ENCODE measurements at regions not wholly inside any gene's neighbourhood (a gene's known extent, or its start where the extent isn't known, plus 50 kb on each side); places are given as distances from the start of the nearest gene placed in this dataset.

GRCh38 chr5:82396396-82396795 is 118.2 kb upstream of the RPS23 start:
- DNase-seq (ENCODE audit: low spot score): no peak

DNA sequence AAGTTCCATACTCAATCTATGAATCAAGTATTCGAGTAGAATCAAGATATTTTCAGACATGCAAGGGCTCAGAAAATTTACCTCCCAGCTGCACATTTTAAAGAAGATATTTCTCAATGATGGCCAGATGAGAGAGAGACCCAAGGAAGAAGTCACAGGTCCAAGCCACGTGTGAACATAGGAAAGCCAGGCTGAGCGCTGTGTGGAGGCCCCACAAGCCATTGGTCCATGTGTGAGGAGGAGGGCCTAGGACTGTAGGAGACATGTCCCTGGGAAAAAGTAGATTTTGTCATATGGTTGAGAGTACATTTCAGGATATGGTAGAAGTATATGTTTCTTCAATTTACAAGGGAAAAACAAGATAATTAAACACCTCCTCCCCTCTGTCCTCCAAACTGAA is 115.8 kb upstream of the RPS23 start:
- DNase-seq (ENCODE audit: low spot score): no peak

DNA sequence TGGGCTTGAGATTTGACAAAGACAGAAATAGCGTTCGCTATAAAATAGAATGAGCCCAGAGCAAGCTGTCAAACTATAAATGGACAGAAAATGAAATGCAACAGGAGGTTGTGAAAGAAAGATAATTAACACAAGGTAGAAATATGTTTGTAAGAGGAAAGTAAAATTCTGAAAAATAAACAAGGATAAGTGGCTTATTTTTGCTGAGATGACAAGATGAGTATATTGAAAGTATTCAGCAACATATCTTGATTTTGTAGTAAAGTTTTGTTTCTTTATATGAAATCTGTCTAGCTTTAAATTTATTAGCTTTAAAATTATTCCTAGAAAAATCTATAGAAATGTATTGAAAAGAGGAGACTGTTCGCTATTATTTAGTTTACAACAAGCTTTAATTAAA is 111.9 kb upstream of the RPS23 start:
- no peak for DNase-seq (ENCODE audit: low spot score)

DNA sequence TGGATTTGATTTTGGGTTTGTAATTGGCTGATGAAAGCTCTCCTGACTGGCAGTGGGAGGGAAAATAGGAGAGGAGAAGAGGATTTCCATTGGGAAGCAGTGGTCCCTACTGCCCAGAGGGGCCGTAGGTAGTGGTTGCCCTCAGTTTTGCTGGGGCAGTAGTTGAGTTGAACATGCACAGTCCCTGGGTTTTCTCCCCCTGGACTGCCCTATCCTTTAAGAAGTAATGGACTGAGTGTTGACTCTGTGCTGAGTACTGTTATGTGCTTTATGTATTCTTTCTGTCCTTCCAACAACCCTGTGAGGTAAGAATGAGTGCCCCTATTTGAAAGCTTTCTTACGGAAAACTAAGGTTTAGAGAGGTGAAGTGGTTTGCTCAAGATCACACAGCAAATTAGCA is 111.2 kb upstream of the RPS23 start:
- no peak for DNase-seq (ENCODE audit: low spot score)

GRCh38 chr5:82388181-82388580 is 110.0 kb upstream of the RPS23 start:
- no peak for DNase-seq (ENCODE audit: low spot score)

GRCh38 chr5:82387819-82388166 is 109.6 kb upstream of the RPS23 start:
- DNase-seq (ENCODE audit: low spot score): no peak

DNA sequence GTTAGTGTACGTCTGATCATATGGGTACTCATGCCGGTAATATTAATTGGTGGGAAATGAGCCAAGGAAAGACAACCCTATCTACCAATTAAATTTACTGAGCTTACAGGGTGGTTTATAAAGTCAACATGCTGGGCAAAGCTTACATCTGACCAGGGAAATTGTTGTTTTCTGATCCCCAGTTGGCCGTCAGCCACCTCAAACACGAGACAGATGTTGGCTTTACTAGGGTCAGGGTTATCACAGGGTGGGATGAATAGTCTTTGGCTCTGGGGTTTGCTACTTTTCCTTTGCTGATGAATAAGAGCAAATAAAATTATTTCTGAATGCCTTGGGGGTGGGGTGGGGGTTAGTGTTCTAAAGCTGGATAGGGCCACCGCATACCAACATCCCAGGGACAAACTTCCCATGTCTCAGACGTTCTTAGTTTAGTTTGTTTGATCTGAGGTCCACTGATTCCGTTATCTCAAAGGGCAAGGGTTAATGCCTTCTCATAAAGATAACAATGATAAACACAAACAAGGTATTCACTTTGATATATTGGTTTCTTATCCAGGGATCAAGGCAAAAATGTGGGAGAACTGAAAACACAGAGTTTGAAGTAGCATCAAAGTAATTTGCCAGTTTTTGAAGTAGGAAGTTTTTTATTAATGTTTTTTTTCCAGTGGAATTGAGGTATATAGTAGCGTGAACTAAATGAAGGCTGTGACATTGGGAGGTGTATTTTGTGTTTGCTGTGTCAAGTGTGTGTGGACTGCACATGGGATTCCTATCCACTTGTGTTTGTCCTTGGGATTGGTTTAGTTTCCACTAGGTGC is 109.1 kb upstream of the RPS23 start:
- DNase-seq (ENCODE audit: low spot score): no peak

GRCh38 chr5:82386576-82386975 is 108.4 kb upstream of the RPS23 start:
- DNase-seq (ENCODE audit: low spot score): no peak

DNA sequence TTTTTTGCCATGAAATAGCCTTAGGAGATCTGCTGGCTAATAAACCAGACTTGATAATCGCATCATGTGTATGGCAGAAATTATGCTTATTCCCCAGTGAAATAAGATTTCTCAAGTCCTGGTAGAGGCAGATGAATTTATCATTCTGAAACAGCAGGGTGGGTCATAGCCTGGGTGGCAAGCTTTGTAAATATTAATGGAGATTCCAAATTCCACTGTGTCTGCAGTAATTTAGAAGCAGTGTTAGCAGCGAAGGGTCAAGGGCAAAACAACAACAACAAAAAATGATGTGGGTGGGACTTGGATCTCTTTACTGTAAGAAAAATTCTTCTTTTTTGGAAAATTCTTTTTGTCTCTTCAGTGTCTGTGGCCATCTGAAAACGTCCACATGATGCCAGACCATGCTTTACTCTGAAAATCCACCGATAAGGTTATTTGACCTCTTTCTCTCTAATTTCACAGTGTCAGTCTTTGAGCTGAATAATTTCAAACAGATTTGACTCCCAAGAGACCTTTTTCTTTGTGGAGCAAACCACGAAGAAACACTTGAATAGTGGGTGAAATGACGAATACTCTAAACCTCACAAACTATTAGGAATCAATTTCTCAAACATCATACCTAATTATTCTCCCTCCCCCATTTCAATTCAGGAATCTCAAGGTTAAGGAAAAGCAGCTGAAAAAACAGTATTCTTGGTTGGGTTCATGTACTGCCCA is 106.0 kb upstream of the RPS23 start:
- no peak for DNase-seq (ENCODE audit: low spot score)

DNA sequence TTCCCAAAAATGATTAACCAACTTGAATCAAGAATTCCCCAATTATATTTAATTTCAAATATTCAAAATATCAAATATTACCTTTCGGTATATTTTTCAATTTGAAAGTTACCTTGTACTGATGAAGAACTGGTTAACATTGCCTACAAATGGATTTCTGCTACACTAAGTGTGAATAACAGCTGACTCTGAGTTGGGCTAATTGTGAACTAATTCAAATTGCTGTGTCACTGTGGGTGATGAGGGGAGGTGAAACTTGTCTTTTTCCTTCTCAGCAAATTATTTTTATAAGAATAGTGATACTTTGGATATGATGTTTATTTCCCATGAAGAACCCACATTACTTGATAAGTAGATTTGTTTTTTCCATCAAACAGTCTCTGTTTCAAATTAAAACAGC is 103.4 kb upstream of the RPS23 start:
- DNase-seq (ENCODE audit: low spot score): no peak

- DNase-seq (ENCODE audit: low spot score): no peak
Observed at GRCh38 chr5:82376307-82376706, 98.2 kb upstream of the RPS23 start.

- no peak for DNase-seq (ENCODE audit: low spot score)
Observed at GRCh38 chr5:82375488-82376244, 97.5 kb upstream of the RPS23 start.

GRCh38 chr5:82374637-82375036 is 96.5 kb upstream of the RPS23 start:
- no peak for DNase-seq (ENCODE audit: low spot score)

DNA sequence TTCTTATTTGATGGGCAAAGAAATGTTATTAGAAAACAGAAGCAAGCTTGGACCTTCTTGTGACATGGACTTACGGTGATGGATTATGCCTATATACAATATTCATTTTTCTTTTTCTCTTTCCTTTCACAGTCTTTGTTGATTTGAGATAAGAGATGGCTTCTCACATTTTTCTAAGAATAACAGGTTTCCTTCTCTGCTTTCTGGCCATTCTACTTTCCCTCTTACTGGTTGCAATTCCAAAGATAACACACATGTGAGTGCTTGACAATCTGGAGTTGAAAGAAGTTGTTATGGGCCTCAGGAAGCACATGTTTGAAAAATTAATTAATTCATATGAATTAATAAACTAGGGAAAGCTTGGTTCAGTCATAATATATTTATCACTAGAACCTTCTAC is 89.8 kb upstream of the RPS23 start:
- no peak for DNase-seq (ENCODE audit: low spot score)

- DNase-seq (ENCODE audit: low spot score): no peak
Observed at GRCh38 chr5:82365744-82366228, 87.6 kb upstream of the RPS23 start.

GRCh38 chr5:82365026-82365425 is 86.9 kb upstream of the RPS23 start:
- no peak for DNase-seq (ENCODE audit: low spot score)

DNA sequence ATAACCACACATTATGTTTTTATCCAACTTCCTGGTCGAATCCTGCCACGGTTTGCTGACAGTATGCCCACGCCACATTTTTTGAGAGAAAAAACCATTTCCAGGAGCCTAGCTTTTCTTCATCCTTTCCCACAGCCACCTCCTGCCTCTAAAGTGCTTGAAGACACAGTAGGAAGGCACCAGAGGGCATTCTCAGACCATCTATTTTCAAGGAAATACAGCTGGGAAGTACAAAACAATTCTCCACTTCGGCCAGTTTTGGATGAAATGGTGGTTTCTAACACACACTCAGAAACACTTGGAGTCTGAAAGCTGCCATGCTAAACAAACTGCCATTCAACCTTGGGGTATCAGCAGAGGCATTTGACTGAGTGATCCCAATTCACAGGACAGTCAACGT is 86.3 kb upstream of the RPS23 start:
- DNase-seq (ENCODE audit: low spot score): no peak

GRCh38 chr5:82363524-82363923 is 85.4 kb upstream of the RPS23 start:
- DNase-seq (ENCODE audit: low spot score): no peak

DNA sequence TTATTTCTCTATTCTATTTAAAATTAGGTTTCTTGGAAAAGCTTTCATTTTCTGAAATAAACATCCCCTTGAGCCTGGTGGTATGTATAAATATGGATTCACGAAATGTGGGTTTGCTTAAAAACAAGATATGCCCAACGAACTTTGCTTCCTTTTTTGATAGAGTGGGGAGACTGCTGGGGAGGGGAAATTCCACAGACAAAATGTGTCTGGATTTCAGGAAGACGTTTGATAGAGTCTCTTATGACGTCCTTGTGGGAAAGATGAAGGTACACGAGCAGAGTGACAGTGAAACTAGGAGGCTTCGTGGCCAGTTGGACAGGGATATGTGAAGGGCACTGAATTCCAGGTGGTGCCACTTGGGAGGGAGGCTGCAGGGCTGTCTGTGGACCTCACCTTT is 84.5 kb upstream of the RPS23 start:
- no peak for DNase-seq (ENCODE audit: low spot score)

GRCh38 chr5:82360022-82360421 is 81.9 kb upstream of the RPS23 start:
- no peak for DNase-seq (ENCODE audit: low spot score)

DNA sequence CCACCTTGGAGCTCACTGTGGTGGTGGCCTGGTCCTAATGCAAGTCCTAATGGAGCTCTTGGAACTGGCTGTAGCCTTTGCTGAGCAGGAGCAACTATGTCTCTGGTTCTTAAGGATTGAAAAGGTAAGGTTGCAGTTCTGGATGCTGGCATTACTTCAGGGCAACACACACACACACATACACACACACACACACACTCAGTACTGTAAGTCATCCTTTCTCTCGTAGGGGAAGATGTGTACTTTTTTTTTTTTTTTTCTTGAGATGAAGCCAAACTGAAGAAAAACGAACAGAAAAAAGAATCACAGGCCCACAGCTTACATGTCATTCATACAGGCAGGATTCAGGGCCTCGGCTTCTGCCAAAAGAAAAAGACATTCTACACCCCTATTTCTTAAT is 81.1 kb upstream of the RPS23 start:
- DNase-seq (ENCODE audit: low spot score): no peak

DNA sequence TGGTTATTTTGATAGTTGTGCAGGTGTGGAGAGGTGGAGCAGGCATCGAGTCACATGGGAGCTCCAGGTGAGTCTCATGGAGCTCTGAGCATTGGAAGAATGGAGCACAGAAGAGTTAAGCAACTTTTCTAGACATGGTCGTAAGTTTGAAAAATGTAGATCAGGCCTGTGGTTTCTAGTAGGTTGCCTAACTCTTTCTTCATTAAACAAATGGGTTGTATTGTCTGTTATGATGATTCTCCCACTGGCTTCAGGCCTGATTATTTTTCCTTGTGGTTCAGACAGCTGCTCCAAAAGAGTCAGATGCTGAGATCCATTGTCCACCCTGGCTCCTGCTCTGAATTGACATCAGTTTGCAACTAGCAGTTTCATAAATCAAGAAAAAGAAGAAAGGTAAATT is 80.3 kb upstream of the RPS23 start:
- no peak for DNase-seq (ENCODE audit: low spot score)
